HL-60 (cell line): ENCODE measurements at regions not wholly inside any gene's neighbourhood (a gene's known extent, or its start where the extent isn't known, plus 50 kb on each side); places are given as distances from the start of the nearest gene placed in this dataset.

Experiments
- DNase-seq, 2 experiments: peaks; one replicate each; pipeline ENCODE4 v3.0.0-alpha.2; 2010 to 2020; ENCODE audit warnings: low read depth in 1 of 2, low spot score in 1 of 2
- H3K27ac ChIP-seq: fragments of 250-450 bp; sonication (Bioruptor Pico); replicated peaks from 2 replicates; pipeline ENCODE4 v1.5.1; 2020; ENCODE audit warnings: mild to moderate bottlenecking, moderate library complexity
- H3K27me3 ChIP-seq: fragments of 250-450 bp; sonication (Bioruptor Pico); 2 replicates; pipeline ENCODE4 v1.5.1; 2021; ENCODE audit warnings: mild to moderate bottlenecking, moderate library complexity; ENCODE audit not compliant: insufficient read depth, poor library complexity, severe bottlenecking
- H3K4me3 ChIP-seq: replicated peaks from 2 replicates; pipeline ENCODE4 v1.5.1; 2011; ENCODE audit warnings: mild to moderate bottlenecking, control low read depth, low read length; ENCODE audit not compliant: insufficient read depth
- GABPA ChIP-seq: IDR thresholded peaks from 2 replicates; pipeline ENCODE4 v1.6.1; 2012; ENCODE audit warnings: low read depth
- POLR2AphosphoS5 ChIP-seq: IDR thresholded peaks from 2 replicates; pipeline ENCODE4 v1.6.1; 2012; ENCODE audit warnings: low read depth
- SPI1 ChIP-seq: IDR thresholded peaks from 2 replicates; pipeline ENCODE4 v1.6.1; 2012; ENCODE audit warnings: low read depth, mild to moderate bottlenecking, borderline replicate concordance
- TF ChIP-seq, protein P1 (sequence below): IDR thresholded peaks from 2 replicates; pipeline ENCODE4 v1.6.1; 2012; ENCODE audit warnings: low read depth; ENCODE audit not compliant: insufficient replicate concordance
- TF ChIP-seq, protein P2 (sequence below): IDR thresholded peaks from one replicate; pipeline ENCODE4 v1.5.1; 2011; ENCODE audit warnings: low read length, control low read depth, inconsistent platforms; ENCODE audit not compliant: insufficient read depth

DNA sequence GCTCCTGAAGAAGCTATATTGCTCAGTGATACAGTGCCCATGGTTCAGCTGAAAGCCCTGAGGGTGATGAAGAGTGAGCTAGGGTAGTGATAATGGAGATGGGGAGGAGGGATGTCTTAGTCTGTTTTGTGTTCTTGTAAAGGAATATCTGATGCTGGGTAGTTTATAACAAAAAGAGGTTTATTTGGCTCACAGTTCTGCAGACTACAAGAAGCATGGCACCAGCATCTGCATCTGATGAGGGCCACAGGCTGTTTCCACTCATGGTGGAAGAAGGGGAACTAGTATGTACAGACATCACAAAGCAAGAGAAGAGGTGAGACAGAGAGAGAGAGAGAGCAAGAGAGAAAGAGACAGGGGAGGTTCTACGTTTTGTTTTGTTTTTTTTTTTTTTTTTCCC lies 417.3 kb upstream of the TRIB2 start:
- no peak overlapping the region for H3K4me3 ChIP-seq
- TF ChIP-seq, protein P1, sequence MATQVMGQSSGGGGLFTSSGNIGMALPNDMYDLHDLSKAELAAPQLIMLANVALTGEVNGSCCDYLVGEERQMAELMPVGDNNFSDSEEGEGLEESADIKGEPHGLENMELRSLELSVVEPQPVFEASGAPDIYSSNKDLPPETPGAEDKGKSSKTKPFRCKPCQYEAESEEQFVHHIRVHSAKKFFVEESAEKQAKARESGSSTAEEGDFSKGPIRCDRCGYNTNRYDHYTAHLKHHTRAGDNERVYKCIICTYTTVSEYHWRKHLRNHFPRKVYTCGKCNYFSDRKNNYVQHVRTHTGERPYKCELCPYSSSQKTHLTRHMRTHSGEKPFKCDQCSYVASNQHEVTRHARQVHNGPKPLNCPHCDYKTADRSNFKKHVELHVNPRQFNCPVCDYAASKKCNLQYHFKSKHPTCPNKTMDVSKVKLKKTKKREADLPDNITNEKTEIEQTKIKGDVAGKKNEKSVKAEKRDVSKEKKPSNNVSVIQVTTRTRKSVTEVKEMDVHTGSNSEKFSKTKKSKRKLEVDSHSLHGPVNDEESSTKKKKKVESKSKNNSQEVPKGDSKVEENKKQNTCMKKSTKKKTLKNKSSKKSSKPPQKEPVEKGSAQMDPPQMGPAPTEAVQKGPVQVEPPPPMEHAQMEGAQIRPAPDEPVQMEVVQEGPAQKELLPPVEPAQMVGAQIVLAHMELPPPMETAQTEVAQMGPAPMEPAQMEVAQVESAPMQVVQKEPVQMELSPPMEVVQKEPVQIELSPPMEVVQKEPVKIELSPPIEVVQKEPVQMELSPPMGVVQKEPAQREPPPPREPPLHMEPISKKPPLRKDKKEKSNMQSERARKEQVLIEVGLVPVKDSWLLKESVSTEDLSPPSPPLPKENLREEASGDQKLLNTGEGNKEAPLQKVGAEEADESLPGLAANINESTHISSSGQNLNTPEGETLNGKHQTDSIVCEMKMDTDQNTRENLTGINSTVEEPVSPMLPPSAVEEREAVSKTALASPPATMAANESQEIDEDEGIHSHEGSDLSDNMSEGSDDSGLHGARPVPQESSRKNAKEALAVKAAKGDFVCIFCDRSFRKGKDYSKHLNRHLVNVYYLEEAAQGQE, result no peak
- TF ChIP-seq POLR2AphosphoS5 (no peak), SPI1 (no peak)
- TF ChIP-seq, protein P2, sequence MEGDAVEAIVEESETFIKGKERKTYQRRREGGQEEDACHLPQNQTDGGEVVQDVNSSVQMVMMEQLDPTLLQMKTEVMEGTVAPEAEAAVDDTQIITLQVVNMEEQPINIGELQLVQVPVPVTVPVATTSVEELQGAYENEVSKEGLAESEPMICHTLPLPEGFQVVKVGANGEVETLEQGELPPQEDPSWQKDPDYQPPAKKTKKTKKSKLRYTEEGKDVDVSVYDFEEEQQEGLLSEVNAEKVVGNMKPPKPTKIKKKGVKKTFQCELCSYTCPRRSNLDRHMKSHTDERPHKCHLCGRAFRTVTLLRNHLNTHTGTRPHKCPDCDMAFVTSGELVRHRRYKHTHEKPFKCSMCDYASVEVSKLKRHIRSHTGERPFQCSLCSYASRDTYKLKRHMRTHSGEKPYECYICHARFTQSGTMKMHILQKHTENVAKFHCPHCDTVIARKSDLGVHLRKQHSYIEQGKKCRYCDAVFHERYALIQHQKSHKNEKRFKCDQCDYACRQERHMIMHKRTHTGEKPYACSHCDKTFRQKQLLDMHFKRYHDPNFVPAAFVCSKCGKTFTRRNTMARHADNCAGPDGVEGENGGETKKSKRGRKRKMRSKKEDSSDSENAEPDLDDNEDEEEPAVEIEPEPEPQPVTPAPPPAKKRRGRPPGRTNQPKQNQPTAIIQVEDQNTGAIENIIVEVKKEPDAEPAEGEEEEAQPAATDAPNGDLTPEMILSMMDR, result no peak
- H3K27ac ChIP-seq, result no peak overlapping the region
- no peaks in the 10 kb centered on the region for H3K27me3 ChIP-seq
- no peak for DNase-seq

DNA sequence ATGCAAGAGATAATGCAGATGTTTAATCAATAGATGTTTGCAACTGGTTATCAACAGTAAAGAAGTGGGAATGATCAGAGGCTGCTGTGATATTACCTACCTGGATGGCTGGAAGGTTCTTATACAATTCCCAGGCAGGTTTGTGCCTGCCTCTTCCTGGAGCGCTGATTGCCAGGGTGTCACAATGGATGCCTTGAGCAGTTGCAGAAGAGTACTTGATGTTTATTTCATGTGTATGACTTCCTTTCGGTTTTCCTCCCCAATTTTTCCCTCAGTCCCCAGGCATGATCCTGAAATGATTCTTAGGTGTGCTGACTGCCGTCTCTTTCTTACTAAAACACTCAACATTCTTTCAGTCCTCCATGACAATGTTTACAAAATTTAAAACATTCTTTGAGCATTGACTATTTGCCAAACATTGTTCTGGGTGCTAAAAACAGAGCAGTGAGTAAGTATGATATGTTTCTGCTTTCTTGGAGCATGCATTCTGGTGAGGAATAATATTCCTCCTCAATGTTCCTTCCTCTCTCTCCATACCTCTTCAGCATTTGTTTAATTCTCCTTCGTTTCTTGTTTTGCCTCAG lies 416.6 kb upstream of the TRIB2 start:
- no peak for DNase-seq
- Histone ChIP-seq H3K4me3 (no peak overlapping the region), H3K27ac (no peak overlapping the region), H3K27me3 (no peaks in the 10 kb centered on the region)
- no peak for TF ChIP-seq GABPA

DNA sequence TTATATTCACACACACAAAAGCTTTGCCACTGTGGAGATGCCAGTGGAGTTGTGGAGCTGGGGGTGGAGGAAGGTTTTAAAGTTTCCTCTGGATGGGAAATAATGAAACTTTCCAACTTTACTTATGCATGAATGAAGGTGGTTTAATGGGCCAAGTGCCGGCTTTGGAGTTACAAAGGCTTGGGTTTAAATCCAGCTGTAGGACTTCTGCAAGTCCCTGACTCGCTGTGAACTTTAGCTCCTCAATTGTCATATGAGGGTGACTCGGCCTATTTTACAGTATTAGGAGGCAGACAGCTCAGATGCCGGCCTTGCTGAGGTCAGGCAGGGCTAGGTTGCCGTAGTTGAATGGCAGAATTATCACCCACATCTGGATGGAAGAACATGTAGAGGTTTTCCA lies 415.8 kb upstream of the TRIB2 start:
- Histone ChIP-seq H3K27ac (no peak overlapping the region), H3K27me3 (no peaks in the 10 kb centered on the region), H3K4me3 (no peak overlapping the region)
- TF ChIP-seq, protein P2, result no peak
- TF ChIP-seq, protein P1, result no peak
- no peak for TF ChIP-seq POLR2AphosphoS5
- no peak for TF ChIP-seq GABPA
- no peak for TF ChIP-seq SPI1
- DNase-seq, result no peak

DNA sequence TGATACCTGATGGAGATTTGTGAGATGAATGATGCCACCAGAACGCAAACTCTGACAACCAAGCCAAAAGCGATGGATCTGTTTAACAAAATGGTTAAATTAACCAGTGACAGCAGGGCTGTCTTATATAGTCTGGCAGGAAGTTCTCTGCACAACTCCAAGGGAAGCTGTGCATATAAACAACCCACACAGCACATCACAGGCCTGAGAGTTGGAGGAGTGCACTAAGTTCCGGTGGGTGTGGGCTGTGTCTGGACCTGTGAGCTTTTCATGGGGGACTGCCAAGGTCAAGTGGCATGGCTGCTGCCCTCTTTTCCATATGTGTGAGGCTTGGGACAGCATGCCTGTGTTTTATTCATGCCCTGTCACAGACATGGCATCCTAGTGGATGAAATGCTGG lies 414.6 kb upstream of the TRIB2 start:
- H3K4me3 ChIP-seq, result no peak overlapping the region
- no peaks in the 10 kb centered on the region for H3K27me3 ChIP-seq
- TF ChIP-seq, protein P2, result no peak
- TF ChIP-seq POLR2AphosphoS5 (no peak), SPI1 (no peak), GABPA (no peak)
- TF ChIP-seq, protein P1, result no peak
- DNase-seq, result no peak
- H3K27ac ChIP-seq, result no peak overlapping the region
